Progenitor cell of endocrine pancreas (in vitro differentiated cells): ENCODE measurements at regions not wholly inside any gene's neighbourhood (a gene's known extent, or its start where the extent isn't known, plus 50 kb on each side); places are given as distances from the start of the nearest gene placed in this dataset.

ENCODE experiments used
- DNase-seq: peaks from one replicate; pipeline ENCODE4 v3.0.0; 2021; ENCODE audit warnings: low spot score; ENCODE audit not compliant: unreplicated experiment
- H3K27ac Mint-ChIP-seq: 2 replicates; pipeline ENCODE4 v1.8.0; 2021; ENCODE audit warnings: mild to moderate bottlenecking, moderate library complexity, mixed read lengths
- H3K27me3 Mint-ChIP-seq: 2 replicates; pipeline ENCODE4 v1.8.0; 2021; ENCODE audit warnings: mixed read lengths
- H3K36me3 Mint-ChIP-seq: 2 replicates; pipeline ENCODE4 v1.8.0; 2022; ENCODE audit warnings: mixed read lengths; ENCODE audit not compliant: insufficient read depth
- H3K4me1 Mint-ChIP-seq: 2 replicates; pipeline ENCODE4 v1.8.0; 2021; ENCODE audit warnings: low read depth, mixed read lengths
- H3K4me3 Mint-ChIP-seq: 2 replicates; pipeline ENCODE4 v1.8.0; 2021; ENCODE audit warnings: low read depth, mild to moderate bottlenecking, moderate library complexity, mixed read lengths
- H3K9me3 Mint-ChIP-seq: 2 replicates; pipeline ENCODE4 v1.8.0; 2021; ENCODE audit warnings: low read depth, mixed read lengths
- CTCF ChIP-seq: fragments of 200-600 bp; sonication (generic); IDR thresholded peaks from one replicate; pipeline ENCODE4 v1.5.0; 2021; ENCODE audit warnings: antibody characterized with exemption, mild to moderate bottlenecking; ENCODE audit not compliant: unreplicated experiment

DNA sequence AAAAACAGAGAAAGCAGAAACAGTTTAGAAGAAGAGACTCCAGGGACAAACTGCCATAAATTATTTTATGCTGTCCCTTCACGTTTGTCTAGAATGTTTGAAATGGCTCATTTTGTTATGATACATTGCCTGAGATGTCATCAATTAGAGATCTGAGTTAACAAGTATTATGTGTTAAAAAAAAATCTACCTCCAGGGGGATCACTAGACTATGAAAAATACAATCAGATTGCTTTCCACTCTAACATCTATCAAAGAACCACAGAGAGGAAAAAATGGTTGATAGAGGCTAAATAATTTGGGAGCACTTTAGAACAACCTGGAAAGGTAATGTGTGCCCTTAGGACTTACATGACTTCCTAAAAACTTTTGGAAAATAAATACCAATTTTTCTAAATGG lies 103.8 kb upstream of the CCDC150 start:
- Mint-ChIP-seq H3K27me3 (no peaks in the 10 kb centered on the region), H3K27ac (no peak overlapping the region), H3K4me1 (peaks cover 9% of the 10 kb centered on the region), H3K9me3 (no peaks in the 10 kb centered on the region), H3K4me3 (no peak overlapping the region), H3K36me3 (no peaks in the 10 kb centered on the region)
- DNase-seq, result no peak
- no peak for TF ChIP-seq CTCF

GRCh38 chr2:196537311-196537710 lies 102.2 kb upstream of the CCDC150 start:
- Mint-ChIP-seq H3K4me3 (no peak overlapping the region), H3K27me3 (no peaks in the 10 kb centered on the region), H3K9me3 (no peaks in the 10 kb centered on the region), H3K4me1 (peaks cover 9% of the 10 kb centered on the region), H3K27ac (no peak overlapping the region), H3K36me3 (no peaks in the 10 kb centered on the region)
- no peak for TF ChIP-seq CTCF
- no peak for DNase-seq

DNA sequence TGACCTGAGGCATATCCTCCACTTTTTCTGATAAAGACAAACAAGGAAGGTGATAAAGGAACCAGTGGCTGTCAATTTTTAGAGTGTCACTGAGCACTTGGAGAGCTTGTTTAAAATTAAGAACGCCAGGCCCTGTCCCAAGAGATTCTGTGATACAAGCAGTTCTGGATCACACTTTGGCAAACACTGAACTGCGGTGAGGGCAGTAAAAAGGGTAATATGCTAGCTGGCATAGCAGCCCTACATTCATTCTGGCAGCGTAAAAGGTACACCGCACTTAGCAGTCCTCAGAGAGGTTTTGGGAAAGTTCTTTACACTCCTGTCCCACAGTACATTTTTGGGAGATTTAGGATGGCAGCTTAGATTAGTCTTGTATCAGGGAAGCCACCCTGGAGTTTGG lies 101.3 kb upstream of the CCDC150 start:
- peak overlapping the region; percentile 74 for H3K27ac Mint-ChIP-seq
- no peak for TF ChIP-seq CTCF
- no peaks in the 10 kb centered on the region for H3K36me3 Mint-ChIP-seq
- H3K4me1 Mint-ChIP-seq, result peaks cover 9% of the 10 kb centered on the region
- no peaks in the 10 kb centered on the region for H3K9me3 Mint-ChIP-seq
- H3K27me3 Mint-ChIP-seq, result no peaks in the 10 kb centered on the region
- no peak for DNase-seq
- no peak overlapping the region for H3K4me3 Mint-ChIP-seq

DNA sequence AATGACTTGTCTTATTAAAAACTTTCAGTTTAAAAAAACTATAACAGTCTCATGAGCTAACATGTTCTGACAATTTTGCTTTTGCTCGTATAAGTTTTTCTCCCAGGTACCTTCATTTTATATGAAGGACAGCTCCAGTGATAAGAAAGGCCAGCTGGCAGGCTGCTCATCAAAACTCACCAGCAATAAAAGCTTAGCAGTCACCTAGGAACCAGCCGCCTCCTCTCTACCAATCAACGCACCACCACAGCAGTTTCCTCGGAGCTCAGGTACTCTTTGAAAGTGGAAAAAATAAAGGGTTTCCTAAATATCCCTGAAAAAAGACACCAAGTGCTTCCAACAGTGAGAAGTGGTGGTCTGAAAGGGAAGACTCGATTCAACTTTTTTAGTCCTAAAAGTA lies 100.9 kb upstream of the CCDC150 start:
- peaks cover 9% of the 10 kb centered on the region for H3K4me1 Mint-ChIP-seq
- H3K4me3 Mint-ChIP-seq, result no peak overlapping the region
- no peak for TF ChIP-seq CTCF
- H3K9me3 Mint-ChIP-seq, result no peaks in the 10 kb centered on the region
- H3K27ac Mint-ChIP-seq, result no peak overlapping the region
- H3K27me3 Mint-ChIP-seq, result no peaks in the 10 kb centered on the region
- no peak for DNase-seq
- H3K36me3 Mint-ChIP-seq, result no peaks in the 10 kb centered on the region

DNA sequence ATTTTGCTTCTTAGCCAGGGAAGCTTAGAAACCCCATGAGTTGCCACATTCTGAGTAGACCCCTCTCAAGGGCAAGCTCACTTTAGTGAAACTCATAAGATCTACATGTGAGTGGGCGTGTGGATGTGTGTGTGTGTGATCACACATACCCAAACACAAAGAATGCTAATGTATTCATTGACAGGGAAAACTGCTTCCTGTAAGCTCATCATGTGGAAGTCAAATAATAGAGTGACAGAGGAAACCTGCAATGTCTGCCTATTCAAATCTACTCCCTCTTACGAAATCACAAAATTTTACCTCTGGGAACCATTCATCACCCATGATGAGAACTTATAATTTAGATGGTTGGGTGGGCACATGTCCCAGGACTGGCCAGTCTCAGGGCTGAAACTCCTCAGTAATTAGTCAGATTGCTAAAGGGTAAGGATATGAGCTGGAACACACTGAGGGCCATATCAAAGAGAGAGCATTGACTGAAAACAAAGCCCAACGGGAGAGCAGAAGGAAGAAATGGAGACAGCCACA lies 94.5 kb upstream of the CCDC150 start:
- no peaks in the 10 kb centered on the region for H3K27me3 Mint-ChIP-seq
- H3K27ac Mint-ChIP-seq, result no peak overlapping the region

More for the DNA sequence above, 94.5 kb upstream of the CCDC150 start:
- no peak for DNase-seq
- no peaks in the 10 kb centered on the region for H3K9me3 Mint-ChIP-seq
- H3K4me3 Mint-ChIP-seq, result no peak overlapping the region
- H3K4me1 Mint-ChIP-seq, result no peaks in the 10 kb centered on the region
- no peaks in the 10 kb centered on the region for H3K36me3 Mint-ChIP-seq
- no peak for TF ChIP-seq CTCF
